ENCODE measurements at regions not wholly inside any gene's neighbourhood (a gene's known extent, or its start where the extent isn't known, plus 50 kb on each side); places are given as distances from the start of the nearest gene placed in this dataset.

- Histone ChIP-seq H3K9me3 (ENCODE audit: control insufficient read depth, low read depth, low read length) (no peaks in the 10 kb centered on the region), H3K4me3 (ENCODE audit: low read length) (no peak overlapping the region), H3K4me1 (ENCODE audit: control insufficient read depth, low read depth, low read length) (no peaks in the 10 kb centered on the region), H3K36me3 (ENCODE audit: control insufficient read depth, low read depth, low read length) (no peaks in the 10 kb centered on the region), H3K9ac (ENCODE audit: low read length) (no peak overlapping the region), H3K27ac (ENCODE audit: low read length) (no peak overlapping the region), H3K27me3 (ENCODE audit: control insufficient read depth, insufficient read depth, low read length) (no peaks in the 10 kb centered on the region)
These were observed 324.9 kb upstream of the ZNF507 start for GRCh38 chr19:32020538-32020937.

- Histone ChIP-seq H3K27ac (ENCODE audit: low read length) (no peak overlapping the region), H3K4me3 (ENCODE audit: low read length) (no peak overlapping the region), H3K9ac (ENCODE audit: low read length) (no peak overlapping the region), H3K27me3 (ENCODE audit: control insufficient read depth, insufficient read depth, low read length) (no peaks in the 10 kb centered on the region), H3K36me3 (ENCODE audit: control insufficient read depth, low read depth, low read length) (no peaks in the 10 kb centered on the region), H3K4me1 (ENCODE audit: control insufficient read depth, low read depth, low read length) (no peaks in the 10 kb centered on the region), H3K9me3 (ENCODE audit: control insufficient read depth, low read depth, low read length) (no peaks in the 10 kb centered on the region)
These were observed 323.3 kb upstream of the ZNF507 start for GRCh38 chr19:32022044-32022640.

GRCh38 chr19:32022731-32023563, 322.5 kb upstream of the ZNF507 start:
- H3K9ac ChIP-seq (ENCODE audit: low read length) = no peak overlapping the region
- no peaks in the 10 kb centered on the region for H3K9me3 ChIP-seq (ENCODE audit: control insufficient read depth, low read depth, low read length)
- no peaks in the 10 kb centered on the region for H3K36me3 ChIP-seq (ENCODE audit: control insufficient read depth, low read depth, low read length)
- H3K27ac ChIP-seq (ENCODE audit: low read length) = no peak overlapping the region
- H3K4me1 ChIP-seq (ENCODE audit: control insufficient read depth, low read depth, low read length) = no peaks in the 10 kb centered on the region
- H3K4me3 ChIP-seq (ENCODE audit: low read length) = no peak overlapping the region
- no peaks in the 10 kb centered on the region for H3K27me3 ChIP-seq (ENCODE audit: control insufficient read depth, insufficient read depth, low read length)

- H3K9ac ChIP-seq (ENCODE audit: low read length) = no peak overlapping the region
- H3K36me3 ChIP-seq (ENCODE audit: control insufficient read depth, low read depth, low read length) = no peaks in the 10 kb centered on the region
- H3K27me3 ChIP-seq (ENCODE audit: control insufficient read depth, insufficient read depth, low read length) = no peaks in the 10 kb centered on the region
- H3K27ac ChIP-seq (ENCODE audit: low read length) = no peak overlapping the region
- no peak overlapping the region for H3K4me3 ChIP-seq (ENCODE audit: low read length)
- no peaks in the 10 kb centered on the region for H3K4me1 ChIP-seq (ENCODE audit: control insufficient read depth, low read depth, low read length)
- H3K9me3 ChIP-seq (ENCODE audit: control insufficient read depth, low read depth, low read length) = no peaks in the 10 kb centered on the region
These were observed 321.9 kb upstream of the ZNF507 start for GRCh38 chr19:32023564-32023832.

- H3K4me1 ChIP-seq (ENCODE audit: control insufficient read depth, low read depth, low read length) = no peaks in the 10 kb centered on the region
- no peaks in the 10 kb centered on the region for H3K9me3 ChIP-seq (ENCODE audit: control insufficient read depth, low read depth, low read length)
- no peaks in the 10 kb centered on the region for H3K36me3 ChIP-seq (ENCODE audit: control insufficient read depth, low read depth, low read length)
- H3K9ac ChIP-seq (ENCODE audit: low read length) = no peak overlapping the region
- no peak overlapping the region for H3K4me3 ChIP-seq (ENCODE audit: low read length)
- no peak overlapping the region for H3K27ac ChIP-seq (ENCODE audit: low read length)
- H3K27me3 ChIP-seq (ENCODE audit: control insufficient read depth, insufficient read depth, low read length) = no peaks in the 10 kb centered on the region
These were observed 316.2 kb upstream of the ZNF507 start for GRCh38 chr19:32029235-32029634.

- Histone ChIP-seq H3K27me3 (ENCODE audit: control insufficient read depth, insufficient read depth, low read length) (no peaks in the 10 kb centered on the region), H3K9ac (ENCODE audit: low read length) (no peak overlapping the region), H3K4me3 (ENCODE audit: low read length) (no peak overlapping the region), H3K9me3 (ENCODE audit: control insufficient read depth, low read depth, low read length) (no peaks in the 10 kb centered on the region), H3K27ac (ENCODE audit: low read length) (no peak overlapping the region), H3K36me3 (ENCODE audit: control insufficient read depth, low read depth, low read length) (no peaks in the 10 kb centered on the region), H3K4me1 (ENCODE audit: control insufficient read depth, low read depth, low read length) (peaks cover 8% of the 10 kb centered on the region)
These were observed 312.8 kb upstream of the ZNF507 start for GRCh38 chr19:32032561-32032960.

GRCh38 chr19:32035626-32036025, 309.8 kb upstream of the ZNF507 start:
- no peaks in the 10 kb centered on the region for H3K36me3 ChIP-seq (ENCODE audit: control insufficient read depth, low read depth, low read length)
- no peak overlapping the region for H3K27ac ChIP-seq (ENCODE audit: low read length)
- H3K9me3 ChIP-seq (ENCODE audit: control insufficient read depth, low read depth, low read length) = no peaks in the 10 kb centered on the region
- H3K9ac ChIP-seq (ENCODE audit: low read length) = no peak overlapping the region
- no peak overlapping the region for H3K4me3 ChIP-seq (ENCODE audit: low read length)
- H3K27me3 ChIP-seq (ENCODE audit: control insufficient read depth, insufficient read depth, low read length) = peaks cover 3% of the 10 kb centered on the region
- H3K4me1 ChIP-seq (ENCODE audit: control insufficient read depth, low read depth, low read length) = peaks cover 8% of the 10 kb centered on the region

- Histone ChIP-seq H3K4me3 (ENCODE audit: low read length) (no peak overlapping the region), H3K27me3 (ENCODE audit: control insufficient read depth, insufficient read depth, low read length) (peaks cover 19% of the 10 kb centered on the region), H3K9ac (ENCODE audit: low read length) (no peak overlapping the region), H3K9me3 (ENCODE audit: control insufficient read depth, low read depth, low read length) (no peaks in the 10 kb centered on the region), H3K36me3 (ENCODE audit: control insufficient read depth, low read depth, low read length) (no peaks in the 10 kb centered on the region), H3K4me1 (ENCODE audit: control insufficient read depth, low read depth, low read length) (peaks cover 14% of the 10 kb centered on the region), H3K27ac (ENCODE audit: low read length) (no peak overlapping the region)
These were observed 307.1 kb upstream of the ZNF507 start for GRCh38 chr19:32038021-32038920.

- H3K9ac ChIP-seq (ENCODE audit: low read length) = no peak overlapping the region
- H3K27me3 ChIP-seq (ENCODE audit: control insufficient read depth, insufficient read depth, low read length) = peaks cover 19% of the 10 kb centered on the region
- peaks cover 14% of the 10 kb centered on the region for H3K4me1 ChIP-seq (ENCODE audit: control insufficient read depth, low read depth, low read length)
- H3K27ac ChIP-seq (ENCODE audit: low read length) = no peak overlapping the region
- H3K36me3 ChIP-seq (ENCODE audit: control insufficient read depth, low read depth, low read length) = no peaks in the 10 kb centered on the region
- H3K4me3 ChIP-seq (ENCODE audit: low read length) = no peak overlapping the region
- H3K9me3 ChIP-seq (ENCODE audit: control insufficient read depth, low read depth, low read length) = no peaks in the 10 kb centered on the region
These were observed 306.4 kb upstream of the ZNF507 start for GRCh38 chr19:32038961-32039360.

GRCh38 chr19:32039440-32039839, 306.0 kb upstream of the ZNF507 start:
- Histone ChIP-seq H3K27me3 (ENCODE audit: control insufficient read depth, insufficient read depth, low read length) (peaks cover 19% of the 10 kb centered on the region), H3K9me3 (ENCODE audit: control insufficient read depth, low read depth, low read length) (no peaks in the 10 kb centered on the region), H3K36me3 (ENCODE audit: control insufficient read depth, low read depth, low read length) (no peaks in the 10 kb centered on the region), H3K9ac (ENCODE audit: low read length) (no peak overlapping the region), H3K27ac (ENCODE audit: low read length) (no peak overlapping the region), H3K4me3 (ENCODE audit: low read length) (no peak overlapping the region), H3K4me1 (ENCODE audit: control insufficient read depth, low read depth, low read length) (peaks cover 14% of the 10 kb centered on the region)

- Histone ChIP-seq H3K9ac (ENCODE audit: low read length) (no peak overlapping the region), H3K27me3 (ENCODE audit: control insufficient read depth, insufficient read depth, low read length) (peaks cover 19% of the 10 kb centered on the region), H3K4me1 (ENCODE audit: control insufficient read depth, low read depth, low read length) (peaks cover 14% of the 10 kb centered on the region), H3K4me3 (ENCODE audit: low read length) (no peak overlapping the region), H3K9me3 (ENCODE audit: control insufficient read depth, low read depth, low read length) (no peaks in the 10 kb centered on the region), H3K36me3 (ENCODE audit: control insufficient read depth, low read depth, low read length) (no peaks in the 10 kb centered on the region), H3K27ac (ENCODE audit: low read length) (no peak overlapping the region)
These were observed 305.2 kb upstream of the ZNF507 start for GRCh38 chr19:32040236-32040635.
